Peyer's patch (tissue), 4 donors: ENCODE measurements at regions not wholly inside any gene's neighbourhood (a gene's known extent, or its start where the extent isn't known, plus 50 kb on each side); places are given as distances from the start of the nearest gene placed in this dataset.

Experiments used
- DNase-seq, 3 donors: peaks; one replicate each; pipeline ENCODE4 v3.0.0-alpha.2; 2017 to 2019
- H3K27ac ChIP-seq, 4 donors: fragments of 200-600 bp; sonication (generic); one replicate each; pipeline ENCODE4 v1.5.1; 2016 to 2019
- H3K27me3 ChIP-seq, 2 donors: fragments of 200-600 bp; sonication (generic); one replicate each; pipeline ENCODE4 v1.5.1; 2019
- H3K36me3 ChIP-seq, 3 donors: fragments of 200-600 bp; sonication (generic); one replicate each; pipeline ENCODE4 v1.5.1; 2016 to 2019
- H3K4me1 ChIP-seq, 4 donors: fragments of 200-600 bp; sonication (generic); one replicate each; pipeline ENCODE4 v1.5.1; 2016 to 2019
- H3K4me3 ChIP-seq, 4 donors: fragments of 200-600 bp; sonication (generic); 1 replicate in 3 of 4; 2 replicates in 1 of 4; pipeline ENCODE4 v1.5.1; 2016 to 2019; ENCODE audit warnings: mild to moderate bottlenecking in 1 of 4
- H3K9me3 ChIP-seq, 4 donors: fragments of 200-600 bp; sonication (generic); one replicate each; pipeline ENCODE4 v1.5.1; 2016 to 2019; ENCODE audit warnings: mild to moderate bottlenecking in 1 of 4
- CTCF ChIP-seq, 6 experiments: fragments of 450-650 bp in 4 of 6; fragments of 200-600 bp in 2 of 6; sonication (generic) in 1 of 6; IDR thresholded peaks; one replicate each; pipeline ENCODE4 v1.5.1; 2017 to 2019; ENCODE audit warnings: antibody characterized with exemption in 6 of 6, mild to moderate bottlenecking in 3 of 6, moderate library complexity in 1 of 6
- POLR2A ChIP-seq, 2 donors: fragments of 450-650 bp; IDR thresholded peaks; one replicate each; pipeline ENCODE4 v1.5.1; 2017; ENCODE audit warnings: antibody characterized with exemption in 2 of 2, mild to moderate bottlenecking in 2 of 2, moderate library complexity in 2 of 2

DNA sequence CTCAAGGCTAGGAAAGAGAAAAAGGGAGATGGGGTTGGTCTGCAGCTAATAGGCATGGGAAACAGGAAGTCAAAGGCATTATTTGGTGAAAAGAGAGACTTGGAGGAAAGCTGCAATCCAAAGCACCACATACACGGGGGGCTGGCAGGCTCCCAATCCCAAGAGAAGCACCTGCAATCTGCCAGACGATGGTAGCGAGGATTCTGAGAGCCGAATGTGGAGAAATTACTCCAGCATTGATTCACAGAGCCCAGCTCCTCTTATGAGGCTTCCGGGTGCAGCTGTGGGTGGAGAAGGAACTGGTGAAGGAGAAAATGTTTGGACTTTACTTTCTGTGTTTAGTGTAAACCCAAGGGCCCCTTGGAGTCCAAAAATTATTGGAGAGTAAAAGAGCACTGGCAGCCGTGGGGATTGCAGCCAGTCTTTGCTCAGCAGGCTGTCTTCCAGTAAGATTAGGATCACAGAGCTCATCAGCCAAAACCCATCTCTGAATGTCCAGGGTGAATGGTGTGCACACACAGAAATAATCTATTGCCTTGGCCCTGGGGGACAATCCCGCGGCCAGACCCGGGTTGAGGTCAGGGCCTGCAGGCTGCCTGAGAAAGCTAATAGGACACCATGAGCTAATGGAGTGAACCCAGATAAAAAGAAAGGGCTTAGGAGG lies 197.6 kb downstream of the KIT start:
- Histone ChIP-seq H3K27ac (no peak overlapping the region), H3K4me1 (no peaks in the 10 kb centered on the region), H3K27me3 (no peaks in the 10 kb centered on the region), H3K9me3 (no peaks in the 10 kb centered on the region), H3K36me3 (no peaks in the 10 kb centered on the region), H3K4me3 (no peak overlapping the region)
- TF ChIP-seq CTCF (IDR thresholded peaks at IDR 0.05) (no peak), POLR2A (IDR thresholded peaks at IDR 0.05) (no peak)
- DNase-seq: no peak

- no peak for TF ChIP-seq POLR2A (IDR thresholded peaks at IDR 0.05)
- no peak for TF ChIP-seq CTCF (IDR thresholded peaks at IDR 0.05)
- Histone ChIP-seq H3K27ac (no peak overlapping the region), H3K36me3 (no peaks in the 10 kb centered on the region), H3K4me1 (no peaks in the 10 kb centered on the region), H3K9me3 (no peaks in the 10 kb centered on the region), H3K4me3 (no peak overlapping the region), H3K27me3 (no peaks in the 10 kb centered on the region)
- DNase-seq: no peak
These were observed 194.8 kb downstream of the KIT start for GRCh38 chr4:54852602-54853001.

DNA sequence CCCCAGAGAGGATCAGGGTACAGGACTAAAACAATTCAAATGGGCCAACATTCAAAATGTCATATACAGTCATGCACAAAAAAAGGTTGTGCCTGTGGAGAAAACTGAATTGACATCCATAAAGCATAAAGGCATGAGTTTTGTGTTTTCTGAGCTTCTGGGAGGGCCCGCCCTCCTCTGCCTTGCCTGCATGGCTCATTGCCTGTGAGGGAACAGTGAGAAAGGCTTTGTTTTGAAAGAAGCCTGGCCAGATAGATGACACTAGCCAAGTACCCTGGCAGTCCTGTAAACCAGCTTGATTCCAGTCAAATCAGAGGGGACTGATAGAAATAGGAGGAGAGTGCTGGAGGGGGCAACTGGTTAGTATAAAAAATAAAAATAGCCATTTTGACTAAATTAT lies 194.3 kb downstream of the KIT start:
- no peaks in the 10 kb centered on the region for H3K36me3 ChIP-seq
- TF ChIP-seq CTCF (IDR thresholded peaks at IDR 0.05) (no peak), POLR2A (IDR thresholded peaks at IDR 0.05) (no peak)
- no peaks in the 10 kb centered on the region for H3K27me3 ChIP-seq
- H3K9me3 ChIP-seq: no peaks in the 10 kb centered on the region
- H3K27ac ChIP-seq: no peak overlapping the region
- no peak overlapping the region for H3K4me3 ChIP-seq
- DNase-seq: no peak
- H3K4me1 ChIP-seq: no peaks in the 10 kb centered on the region

DNA sequence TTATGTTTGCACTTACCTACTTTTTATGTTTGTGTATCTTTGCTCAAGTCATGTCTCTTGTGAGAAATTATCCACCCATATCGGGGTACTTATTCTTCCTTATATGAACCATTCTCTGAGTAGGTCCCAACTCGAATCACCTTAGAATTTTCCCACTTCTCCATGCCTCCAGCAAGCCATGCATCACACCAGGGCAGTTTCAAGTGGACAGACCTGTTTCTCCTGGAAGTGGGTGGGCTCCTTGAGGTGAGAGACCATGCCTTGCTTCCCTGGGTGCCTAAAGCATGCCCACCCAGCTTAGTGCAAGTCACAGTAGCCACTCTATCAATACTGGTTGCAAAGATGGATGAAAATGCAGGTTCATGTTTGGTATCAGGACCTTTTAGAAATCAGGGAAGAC lies 187.2 kb downstream of the KIT start:
- no peaks in the 10 kb centered on the region for H3K27me3 ChIP-seq
- H3K36me3 ChIP-seq: no peaks in the 10 kb centered on the region
- no peaks in the 10 kb centered on the region for H3K4me1 ChIP-seq
- no peak overlapping the region for H3K4me3 ChIP-seq
- TF ChIP-seq POLR2A (IDR thresholded peaks at IDR 0.05) (no peak), CTCF (IDR thresholded peaks at IDR 0.05) (no peak)
- H3K27ac ChIP-seq: no peak overlapping the region
- H3K9me3 ChIP-seq: no peaks in the 10 kb centered on the region
- DNase-seq: no peak

DNA sequence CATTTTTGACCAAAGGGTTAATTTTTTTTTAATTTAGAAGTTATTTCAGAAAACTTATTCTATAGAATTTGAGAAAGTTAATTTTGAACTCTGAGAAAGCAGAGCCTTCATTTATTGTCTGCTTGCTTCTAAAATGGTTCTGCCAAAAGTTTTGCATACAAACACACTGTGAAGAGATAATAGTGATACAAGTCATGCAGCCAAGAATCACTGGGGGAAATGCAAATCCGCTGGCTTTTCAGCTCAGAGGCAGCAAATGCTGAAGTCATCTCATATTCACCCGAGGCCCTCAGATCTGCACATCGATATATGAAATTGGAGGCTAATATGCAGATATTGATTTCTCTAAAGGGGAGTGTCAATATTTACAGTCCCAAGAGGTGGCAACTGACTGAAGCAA lies 186.2 kb downstream of the KIT start:
- no peaks in the 10 kb centered on the region for H3K4me1 ChIP-seq

More for the DNA sequence above, 186.2 kb downstream of the KIT start:
- H3K36me3 ChIP-seq: no peaks in the 10 kb centered on the region
- H3K27ac ChIP-seq: no peak overlapping the region
- no peak overlapping the region for H3K4me3 ChIP-seq
- TF ChIP-seq CTCF (IDR thresholded peaks at IDR 0.05) (no peak), POLR2A (IDR thresholded peaks at IDR 0.05) (no peak)
- no peaks in the 10 kb centered on the region for H3K27me3 ChIP-seq
- DNase-seq: no peak
- no peaks in the 10 kb centered on the region for H3K9me3 ChIP-seq
